ENCODE measurements at regions not wholly inside any gene's neighbourhood (a gene's known extent, or its start where the extent isn't known, plus 50 kb on each side); places are given as distances from the start of the nearest gene placed in this dataset.

DNA sequence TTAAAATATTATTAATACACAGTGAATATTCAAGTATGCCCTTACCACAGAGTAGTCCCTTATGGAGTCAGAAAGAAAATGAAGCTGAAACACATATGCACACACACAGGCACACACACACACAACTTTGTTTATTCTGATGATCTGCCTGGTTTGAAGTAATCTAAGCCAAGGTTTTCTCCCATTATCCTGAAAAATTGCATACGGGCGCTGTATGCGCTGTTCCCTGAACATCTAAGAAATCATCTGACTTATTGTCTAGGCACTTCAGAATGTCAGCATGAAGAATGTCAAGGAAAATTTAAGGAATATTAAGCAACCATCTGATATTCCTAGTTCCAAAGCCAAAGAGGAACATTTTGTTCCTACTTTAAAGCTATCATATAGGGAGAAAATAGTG, 147.1 kb upstream of the SLC30A5 start:
- intact Hi-C loops (cut with DNase I) = no loop called here
- no peak for DNase-seq

DNA sequence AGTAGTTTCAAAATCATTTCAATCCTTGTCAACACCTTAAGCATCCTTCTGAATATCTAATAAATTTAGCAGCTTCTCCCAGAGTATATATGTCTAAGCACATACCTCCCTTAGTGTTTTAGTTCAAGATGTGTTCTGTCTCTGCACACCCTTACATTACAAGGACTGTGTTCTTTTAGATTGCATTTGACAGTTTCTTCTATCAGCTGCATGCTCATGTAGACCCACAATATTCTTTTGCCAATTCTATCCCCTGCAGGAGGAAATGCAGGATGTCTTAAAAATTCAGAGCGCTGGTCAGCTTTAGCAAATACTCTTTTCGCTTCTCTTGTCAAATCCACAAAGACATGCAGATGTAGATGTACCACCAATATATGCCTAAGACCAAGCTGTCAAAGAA, 145.8 kb upstream of the SLC30A5 start:
- no peak for DNase-seq
- intact Hi-C loops (cut with DNase I) = no loop called here

DNA sequence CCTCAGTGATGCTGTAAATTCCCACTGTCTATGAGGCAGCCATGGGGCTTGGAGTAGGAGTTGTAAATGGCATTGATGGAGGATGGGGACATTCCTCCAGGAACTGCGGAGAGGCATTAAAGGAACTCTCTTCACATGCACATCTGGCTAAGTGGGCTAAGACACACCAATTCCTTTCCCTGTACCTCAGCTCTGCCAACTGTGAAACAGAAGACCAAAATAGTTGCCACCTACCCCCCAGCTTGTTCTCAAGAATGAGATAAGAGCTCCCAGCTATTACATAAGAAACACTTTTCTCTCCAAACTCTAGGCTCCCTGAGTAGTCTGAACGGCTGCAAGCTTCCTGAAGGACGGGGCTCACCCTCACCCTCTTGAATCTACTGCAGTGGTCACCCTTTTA, 144.6 kb upstream of the SLC30A5 start:
- DNase-seq = peak in 4 of 10 donors; percentile 19 to 66 (median 26)
- intact Hi-C loops (cut with DNase I) = no loop called here

DNA sequence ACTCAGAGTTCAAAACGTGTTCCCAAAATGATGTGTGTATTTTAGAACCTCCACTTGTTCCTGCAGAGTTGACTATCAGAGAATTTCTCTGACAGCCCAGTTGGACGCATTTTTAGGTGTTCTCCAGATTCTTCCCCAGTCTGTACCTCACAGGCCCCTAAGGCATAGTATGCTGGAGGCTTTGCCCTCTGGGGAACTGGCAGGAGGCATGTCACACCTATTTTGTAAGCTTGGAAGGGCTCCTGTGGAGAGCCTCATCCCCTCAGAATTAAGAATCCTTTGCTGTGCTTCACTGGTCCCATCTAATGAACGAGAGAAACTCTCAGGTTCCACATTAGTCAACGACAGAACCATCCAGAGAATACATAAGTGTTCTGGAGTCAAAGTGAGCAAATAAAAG, 144.1 kb upstream of the SLC30A5 start:
- no peak for DNase-seq

DNA sequence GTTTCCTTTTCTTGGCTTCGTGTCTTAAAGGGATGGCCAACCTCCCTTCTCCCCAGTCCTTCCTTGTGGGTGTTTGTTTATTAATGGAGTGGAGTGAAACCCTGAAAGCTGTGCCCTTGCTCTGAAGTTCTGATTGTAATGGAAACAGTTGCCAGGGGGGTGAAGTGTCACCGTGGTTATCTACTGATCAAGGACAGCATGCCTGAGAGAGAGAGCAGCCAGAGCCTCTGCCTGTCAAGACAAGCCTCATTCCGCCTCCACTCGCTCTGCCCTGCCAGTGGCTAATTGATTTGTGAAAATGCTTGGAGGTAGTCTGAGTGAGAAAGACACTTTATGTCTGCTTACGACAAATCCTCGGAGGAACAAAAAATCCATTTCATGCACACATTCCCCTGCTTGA, 143.7 kb upstream of the SLC30A5 start:
- peak in 5 of 10 donors; percentile 19 to 87 (median 78) for DNase-seq
- intact Hi-C loops (cut with DNase I) = no loop called here

More for the DNA sequence above, 144.1 kb upstream of the SLC30A5 start:
- intact Hi-C loops (cut with DNase I) = no loop called here

DNA sequence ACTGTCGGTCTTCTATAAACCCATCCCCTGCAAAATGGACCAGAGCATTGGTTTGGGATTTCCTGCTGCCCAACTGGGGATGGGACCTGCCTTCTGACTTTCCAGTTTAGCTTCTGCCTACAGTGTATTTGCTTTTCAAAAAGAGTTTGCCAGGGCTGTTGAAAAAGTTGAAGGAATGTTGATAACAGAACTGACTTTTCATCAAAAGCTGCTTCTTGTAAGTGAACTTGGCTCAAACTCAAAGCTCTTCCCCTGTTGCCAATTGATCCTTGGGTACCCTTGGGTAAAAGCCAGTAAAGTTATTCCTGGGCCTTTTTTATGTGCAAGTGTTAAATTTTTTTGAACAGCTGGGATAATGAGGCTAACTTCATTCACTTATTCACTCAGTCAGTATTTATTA, 142.9 kb upstream of the SLC30A5 start:
- DNase-seq = no peak
- intact Hi-C loops (cut with DNase I) = no loop called here

DNA sequence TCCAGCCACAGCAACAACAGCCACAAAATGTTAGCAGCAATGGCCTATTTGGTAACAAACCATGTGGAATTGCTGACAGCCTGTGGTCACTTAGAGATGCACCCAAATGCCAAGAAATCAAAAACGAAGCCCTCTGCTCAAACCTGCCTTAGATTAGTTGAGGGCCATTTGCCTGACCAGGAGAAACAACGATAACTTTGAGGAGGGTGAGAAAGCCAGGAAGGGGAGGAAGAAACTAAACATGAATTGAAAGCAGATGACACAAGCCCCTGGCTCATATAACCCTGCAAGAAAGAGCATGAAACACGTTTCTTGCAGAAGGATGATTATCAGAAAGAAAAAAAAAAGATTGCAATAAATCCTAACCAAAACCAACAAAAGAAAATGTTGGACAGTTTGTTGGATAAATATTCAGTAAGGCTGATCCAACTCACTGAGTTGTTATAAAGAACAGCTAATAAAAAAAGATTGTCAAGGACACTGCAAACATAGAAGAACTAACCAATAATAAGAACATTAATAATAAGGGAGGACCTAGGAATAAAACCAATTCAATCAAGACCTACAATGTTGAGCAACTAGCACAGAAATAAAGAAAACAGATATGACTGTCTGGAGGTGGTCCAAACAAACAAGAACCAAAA, 140.5 kb upstream of the SLC30A5 start:
- intact Hi-C loops (cut with DNase I) = no loop called here
- no peak for DNase-seq

DNA sequence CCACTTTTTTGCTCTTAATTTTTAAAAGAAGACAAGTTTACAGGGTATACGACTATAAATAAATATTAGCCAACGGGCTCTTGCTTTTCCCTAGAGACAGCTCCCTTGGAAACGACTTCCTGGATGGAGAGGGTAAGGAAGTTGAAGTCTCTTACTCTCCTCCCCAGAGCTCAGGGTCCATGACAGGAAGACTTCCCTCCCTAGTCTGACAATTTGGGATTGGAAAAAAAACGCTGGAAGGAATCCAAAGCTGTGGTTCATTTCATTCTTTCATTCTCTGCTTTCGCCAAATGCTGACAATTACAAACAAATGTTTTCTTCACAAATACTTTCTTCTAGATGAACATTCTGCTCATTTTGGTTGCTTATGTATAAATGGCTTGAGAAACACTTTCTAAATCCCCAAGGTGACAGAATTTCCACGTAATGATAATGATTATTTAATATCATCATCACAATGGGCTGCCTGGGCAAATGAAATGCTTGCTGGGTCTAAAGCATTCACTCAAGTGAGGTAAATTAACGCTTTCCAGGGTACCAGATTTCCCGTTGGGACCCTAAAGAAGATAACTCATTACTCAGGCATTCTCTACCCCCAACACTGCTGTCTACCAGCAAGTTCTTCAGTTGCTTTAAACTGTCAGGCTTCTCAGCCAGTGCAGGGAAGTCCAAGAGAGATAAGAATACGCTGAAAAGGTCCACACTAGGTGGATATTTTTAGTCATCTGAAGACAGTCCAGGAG, 139.8 kb upstream of the SLC30A5 start:
- DNase-seq = no peak
- intact Hi-C loops (cut with DNase I) = no loop called here

DNA sequence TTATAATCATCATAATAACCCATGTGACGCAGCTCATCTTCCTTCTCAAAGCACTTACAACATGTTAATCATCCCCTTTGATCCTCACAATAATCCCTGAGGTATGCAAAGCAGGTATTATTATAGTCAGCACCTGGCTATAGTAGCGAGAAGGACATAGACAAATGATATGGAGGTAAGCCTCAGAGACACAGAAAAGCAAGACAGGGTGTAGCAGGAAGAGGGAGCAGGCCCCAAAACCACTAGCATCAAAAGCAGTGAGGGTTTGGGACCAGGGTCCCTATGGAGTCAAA, 139.2 kb upstream of the SLC30A5 start:
- intact Hi-C loops (cut with DNase I) = no loop called here
- no peak for DNase-seq

DNA sequence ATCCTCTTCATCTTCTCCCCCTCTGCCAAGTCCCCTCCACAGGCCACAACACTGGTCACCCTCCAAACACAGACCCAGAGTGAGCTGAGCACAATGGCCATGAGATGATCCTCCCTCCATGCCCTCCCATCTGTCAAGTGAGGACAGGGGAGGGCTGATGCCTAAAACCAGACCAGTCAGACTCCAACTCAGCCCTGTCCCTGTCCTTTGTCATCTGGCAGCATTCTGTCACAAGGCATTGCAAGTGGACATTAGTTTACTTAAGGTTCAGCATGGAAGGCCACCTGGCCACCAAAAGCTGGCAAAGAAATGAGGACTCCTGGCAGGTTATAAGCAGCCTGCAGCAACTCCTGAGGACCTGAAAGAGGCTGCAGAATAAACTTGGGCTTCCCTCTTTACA, 136.2 kb upstream of the SLC30A5 start:
- intact Hi-C loops (cut with DNase I) = no loop called here
- DNase-seq = no peak

DNA sequence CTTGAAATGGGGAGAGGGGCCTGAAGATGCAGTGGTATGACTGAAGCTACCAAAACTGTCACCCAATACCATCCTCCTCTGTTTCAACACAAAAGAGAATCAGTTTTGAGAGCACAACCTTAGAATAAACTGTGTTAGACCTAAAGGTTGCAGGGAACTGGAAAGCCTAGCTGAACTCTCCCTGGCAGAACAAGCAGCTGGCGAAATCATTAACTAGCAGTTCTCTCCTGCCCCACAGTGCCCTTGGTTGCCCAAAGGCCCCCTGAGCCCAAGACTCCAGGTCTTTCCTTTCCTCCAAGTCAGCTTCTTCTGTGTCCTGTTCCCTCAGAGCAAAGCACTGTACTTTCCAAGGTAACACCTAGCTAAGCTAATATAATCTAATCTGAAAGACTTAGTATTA, 135.4 kb upstream of the SLC30A5 start:
- no peak for DNase-seq
- intact Hi-C loops (cut with DNase I) = no loop called here

DNA sequence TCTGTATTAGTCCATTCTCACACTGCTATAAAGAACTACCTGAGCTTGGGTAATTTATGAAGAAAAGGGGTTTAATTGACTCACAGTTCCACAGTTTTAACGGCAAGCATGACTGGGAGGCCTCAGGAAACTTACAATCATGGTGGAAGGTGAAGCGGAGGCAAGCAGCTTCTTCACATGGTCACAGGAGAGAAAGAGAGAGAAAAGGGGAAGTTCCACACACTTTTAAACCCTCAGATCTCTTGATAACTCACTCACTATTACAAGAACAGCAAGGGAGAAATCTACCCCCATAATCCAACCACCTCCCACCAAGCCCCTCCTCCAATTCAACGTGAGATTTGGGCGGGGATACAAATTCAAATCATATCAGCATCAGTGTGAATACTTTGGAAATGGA, 133.4 kb upstream of the SLC30A5 start:
- no peak for DNase-seq
- intact Hi-C loops (cut with DNase I) = no loop called here

DNA sequence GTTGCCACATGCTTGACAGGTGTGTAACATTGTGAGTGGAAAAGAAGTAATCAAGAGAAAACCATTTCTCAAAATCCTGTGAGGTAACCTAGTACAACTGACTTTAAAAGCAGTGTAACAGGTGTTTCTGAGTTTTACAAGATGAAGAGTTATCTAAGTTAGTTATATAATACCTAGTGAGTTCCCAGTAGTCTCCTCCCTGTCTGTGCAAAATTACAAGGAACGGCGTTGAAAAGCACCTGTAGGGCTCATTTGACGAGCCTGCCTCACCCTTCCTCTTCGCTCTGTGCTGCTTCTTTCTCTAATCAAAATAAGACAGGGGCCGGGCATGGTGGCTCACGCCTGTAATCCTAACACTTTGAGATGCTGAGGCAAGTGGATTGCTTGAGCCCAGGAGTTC, 132.9 kb upstream of the SLC30A5 start:
- DNase-seq = no peak
- intact Hi-C loops (cut with DNase I) = no loop called here

DNA sequence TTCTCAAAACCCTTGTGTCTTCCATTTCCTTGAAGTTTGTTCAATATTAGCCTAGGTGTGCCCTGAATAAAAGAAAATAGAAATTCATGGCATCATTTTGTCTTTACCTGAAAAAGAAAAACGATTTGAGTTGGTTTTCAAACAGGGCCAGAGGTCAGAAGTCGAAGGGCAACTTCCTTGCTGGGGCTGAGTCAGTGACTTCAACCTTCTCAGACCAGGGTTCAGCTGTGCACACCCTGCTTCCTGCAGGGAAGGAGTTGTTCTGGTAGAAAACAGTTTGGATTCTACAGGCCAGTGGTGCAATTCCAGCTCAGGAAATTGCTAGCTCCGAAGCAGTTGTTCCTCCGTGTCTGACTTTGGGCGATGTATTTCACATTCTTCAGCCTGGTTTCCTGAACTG, 132.1 kb upstream of the SLC30A5 start:
- DNase-seq = no peak
- intact Hi-C loops (cut with DNase I) = loop anchor here (2.0 kb wide), 1 partner anchor 675 kb away; no protein-coding TSS in a partner anchor

DNA sequence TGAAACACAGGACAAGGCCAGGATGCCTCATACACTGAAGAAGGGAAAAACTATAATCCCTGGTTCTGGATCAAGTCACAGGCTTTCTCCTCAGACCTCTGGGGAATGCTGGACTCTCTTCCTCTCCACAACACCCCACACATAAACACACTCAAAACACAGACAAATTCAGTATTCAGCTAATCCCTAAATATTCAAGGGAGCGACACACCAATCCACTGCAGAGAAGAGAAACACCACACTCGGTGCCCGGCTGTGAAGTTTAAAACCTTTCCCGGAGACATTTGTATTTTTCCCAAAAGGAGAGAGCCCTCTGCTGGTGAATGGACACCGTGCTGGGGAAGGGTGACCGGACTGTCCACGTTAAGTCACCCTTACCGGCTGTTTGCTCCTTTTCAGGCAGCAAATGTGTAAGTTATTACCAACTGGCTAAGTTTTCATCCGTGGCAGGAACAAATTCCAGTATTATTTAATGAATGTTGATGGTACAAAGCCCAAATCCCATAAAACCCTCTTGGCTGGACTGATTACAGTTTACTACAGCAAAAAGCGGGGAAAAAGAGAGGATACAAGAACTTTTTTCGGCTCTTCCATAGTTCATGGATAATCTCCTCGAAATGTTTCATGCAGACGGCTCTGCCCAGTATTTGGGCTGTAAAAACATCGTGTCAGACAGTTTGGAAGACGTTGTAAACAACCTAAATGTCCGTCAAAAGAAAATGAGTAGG, 130.9 kb upstream of the SLC30A5 start:
- intact Hi-C loops (cut with DNase I) = loop anchor here (1.0 to 2.0 kb wide), 2 partner anchors 673 to 676 kb away; no protein-coding TSS in a partner anchor
- DNase-seq = peak; percentile 43 to 91 (median 68)

DNA sequence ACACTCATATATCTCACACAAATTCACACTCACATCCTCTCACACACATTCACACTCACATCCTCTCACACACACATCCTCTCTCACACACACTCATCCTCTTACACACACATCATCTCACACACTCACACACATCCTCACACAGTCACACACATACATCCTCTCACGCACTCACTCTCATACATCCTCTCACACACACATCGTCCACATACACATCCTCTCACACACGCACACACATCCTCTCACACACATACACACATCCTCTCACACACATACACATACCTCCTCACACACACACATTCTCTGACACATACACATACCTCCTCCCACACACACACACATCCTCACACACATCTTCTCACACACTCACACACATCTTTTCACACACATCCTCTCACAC, 129.1 kb upstream of the SLC30A5 start:
- intact Hi-C loops (cut with DNase I) = no loop called here
- DNase-seq = no peak

DNA sequence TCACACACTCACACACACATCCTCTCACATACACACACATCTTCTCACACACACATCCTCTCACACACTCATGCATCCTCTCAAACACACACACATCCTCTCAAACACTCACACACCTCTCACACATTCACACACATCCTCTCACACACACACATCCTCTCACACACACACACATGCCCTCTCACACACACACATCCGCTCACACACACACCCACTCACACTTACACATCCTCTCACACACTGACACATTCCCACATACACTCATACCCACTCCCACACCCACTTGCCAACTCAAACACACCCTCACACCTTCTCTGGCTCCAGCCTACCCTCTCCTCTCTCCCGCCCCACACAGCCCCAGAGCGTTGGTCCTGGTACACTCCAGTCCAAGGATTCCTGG, 127.9 kb upstream of the SLC30A5 start:
- intact Hi-C loops (cut with DNase I) = no loop called here
- DNase-seq = no peak

DNA sequence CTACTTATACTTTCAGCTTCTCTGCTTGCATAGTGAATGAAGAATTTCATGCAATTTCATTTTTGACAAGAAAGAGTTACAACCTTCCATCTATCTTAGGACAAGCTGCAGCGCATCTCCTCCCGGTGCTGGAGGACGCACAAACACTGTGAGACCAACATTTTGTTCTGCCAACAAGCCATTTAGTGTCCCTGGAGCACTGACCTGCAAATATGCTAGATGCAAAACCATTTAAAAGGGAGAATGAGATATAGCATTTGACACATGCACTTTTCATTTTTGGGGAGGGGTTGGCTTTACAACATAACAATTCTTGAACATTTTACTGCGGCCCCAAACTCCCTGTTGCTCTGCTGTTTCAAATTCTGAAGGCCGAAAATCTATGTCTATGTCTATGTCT, 127.2 kb upstream of the SLC30A5 start:
- intact Hi-C loops (cut with DNase I) = no loop called here
- DNase-seq = no peak

DNA sequence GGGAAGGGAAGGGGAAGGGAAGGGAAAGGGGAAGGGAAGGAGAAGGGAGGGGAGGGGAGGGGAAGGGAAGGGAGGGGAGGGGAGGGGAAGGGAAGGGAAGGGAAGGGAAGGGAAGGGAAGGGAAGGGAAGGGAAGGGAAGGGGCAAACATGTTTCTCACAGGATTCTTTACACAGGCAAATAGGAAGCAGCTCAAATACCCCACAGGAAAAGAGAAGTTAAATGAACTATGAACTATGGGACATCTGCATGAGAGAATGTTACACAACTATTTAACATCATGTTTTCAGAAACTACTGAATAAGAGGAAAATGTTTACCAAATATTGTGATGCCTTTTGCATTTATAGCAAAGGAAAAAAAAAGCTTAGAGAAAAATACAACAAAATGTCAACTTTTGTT, 125.4 kb upstream of the SLC30A5 start:
- no peak for DNase-seq
- intact Hi-C loops (cut with DNase I) = no loop called here

DNA sequence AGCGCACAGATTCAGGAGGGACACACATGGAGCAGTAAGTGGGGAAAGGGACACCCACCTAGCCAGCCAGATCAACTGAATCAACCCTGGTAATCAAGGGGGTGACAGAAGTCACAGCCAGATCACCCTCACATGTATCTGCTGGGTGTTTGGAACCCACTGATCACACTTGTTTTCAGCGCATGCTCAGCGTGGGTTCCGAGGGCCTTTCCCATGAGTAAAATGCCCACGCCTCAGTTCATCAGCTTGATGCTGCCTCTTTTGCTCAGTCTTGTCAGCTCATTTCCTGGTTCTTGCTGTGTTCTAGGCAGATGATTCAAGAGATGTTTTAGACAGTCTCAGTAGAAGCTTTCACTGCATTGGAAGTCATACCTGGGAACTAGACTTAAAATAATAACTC, 123.2 kb upstream of the SLC30A5 start:
- no peak for DNase-seq
- intact Hi-C loops (cut with DNase I) = no loop called here

DNA sequence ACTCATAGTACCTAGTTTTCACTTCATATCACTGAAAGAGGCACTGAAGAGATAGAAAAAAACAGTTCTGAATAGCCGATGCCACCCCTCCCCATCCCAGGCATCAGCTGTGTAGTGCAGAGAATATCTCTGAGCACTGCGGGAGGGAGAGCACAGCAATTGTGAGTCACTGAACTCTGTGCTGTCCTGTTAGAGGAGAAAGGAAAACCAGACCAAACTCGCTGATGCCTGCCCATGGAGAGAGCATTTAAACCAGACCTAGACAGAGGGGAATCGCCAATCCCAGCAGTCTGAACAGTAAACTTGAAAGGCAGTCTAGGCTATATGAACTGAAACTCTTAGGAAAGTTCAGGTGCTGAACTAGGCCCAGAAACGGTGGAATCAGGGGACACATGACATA, 120.1 kb upstream of the SLC30A5 start:
- intact Hi-C loops (cut with DNase I) = no loop called here

DNA sequence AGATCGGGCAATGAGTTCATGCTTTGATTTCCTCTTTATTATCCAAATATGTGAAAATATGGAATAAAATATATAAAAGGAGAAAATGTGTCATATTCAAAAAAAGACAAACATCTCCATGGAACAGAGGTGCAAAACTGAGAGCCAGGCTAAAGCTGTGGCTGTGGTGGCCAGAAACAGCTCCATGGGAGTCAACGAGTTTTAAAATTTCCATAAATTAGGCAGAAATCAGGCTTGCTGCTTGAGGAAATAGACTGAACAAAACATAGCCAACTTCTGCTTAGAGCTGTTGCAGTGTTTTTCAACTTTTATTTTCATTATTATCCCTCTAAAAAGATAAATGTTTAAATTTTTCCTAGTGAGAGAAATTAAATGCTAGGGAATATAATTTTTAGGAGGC, 110.8 kb upstream of the SLC30A5 start:
- DNase-seq = no peak
- intact Hi-C loops (cut with DNase I) = no loop called here

More for the DNA sequence above, 120.1 kb upstream of the SLC30A5 start:
- DNase-seq = no peak
